Transverse colon (tissue), 4 donors: ENCODE measurements at regions not wholly inside any gene's neighbourhood (a gene's known extent, or its start where the extent isn't known, plus 50 kb on each side); places are given as distances from the start of the nearest gene placed in this dataset.

Experiments used
- EP300 ChIP-seq: sonication (generic); formaldehyde crosslinking; IDR thresholded peaks from one replicate; pipeline ENCODE4 v1.6.1; 2017; ENCODE audit warnings: antibody characterized with exemption, low read depth
- POLR2A ChIP-seq: fragments of 450-650 bp; IDR thresholded peaks from one replicate; pipeline ENCODE4 v1.6.1; 2016; ENCODE audit warnings: antibody characterized with exemption, mild to moderate bottlenecking, moderate library complexity
- POLR2AphosphoS5 ChIP-seq, 3 donors: sonication (generic); formaldehyde crosslinking; IDR thresholded peaks; one replicate each; pipeline ENCODE4 v1.6.1; 2016; ENCODE audit warnings: antibody characterized with exemption in 3 of 3
- TF ChIP-seq, protein P1 (sequence below), 5 experiments: fragments of 200-600 bp in 3 of 5; fragments of 450-650 bp in 2 of 5; sonication (generic) in 3 of 5; IDR thresholded peaks; 1 replicate in 2 of 5; 2 replicates in 3 of 5; pipeline ENCODE4 v1.5.1; 2016 to 2017; ENCODE audit warnings: antibody characterized with exemption in 5 of 5, inconsistent platforms in 3 of 5, mild to moderate bottlenecking in 2 of 5, moderate library complexity in 1 of 5

- TF ChIP-seq EP300 (no peak), POLR2AphosphoS5 (IDR thresholded peaks at IDR 0.05) (no peak), POLR2A (no peak)
- TF ChIP-seq, protein P1, sequence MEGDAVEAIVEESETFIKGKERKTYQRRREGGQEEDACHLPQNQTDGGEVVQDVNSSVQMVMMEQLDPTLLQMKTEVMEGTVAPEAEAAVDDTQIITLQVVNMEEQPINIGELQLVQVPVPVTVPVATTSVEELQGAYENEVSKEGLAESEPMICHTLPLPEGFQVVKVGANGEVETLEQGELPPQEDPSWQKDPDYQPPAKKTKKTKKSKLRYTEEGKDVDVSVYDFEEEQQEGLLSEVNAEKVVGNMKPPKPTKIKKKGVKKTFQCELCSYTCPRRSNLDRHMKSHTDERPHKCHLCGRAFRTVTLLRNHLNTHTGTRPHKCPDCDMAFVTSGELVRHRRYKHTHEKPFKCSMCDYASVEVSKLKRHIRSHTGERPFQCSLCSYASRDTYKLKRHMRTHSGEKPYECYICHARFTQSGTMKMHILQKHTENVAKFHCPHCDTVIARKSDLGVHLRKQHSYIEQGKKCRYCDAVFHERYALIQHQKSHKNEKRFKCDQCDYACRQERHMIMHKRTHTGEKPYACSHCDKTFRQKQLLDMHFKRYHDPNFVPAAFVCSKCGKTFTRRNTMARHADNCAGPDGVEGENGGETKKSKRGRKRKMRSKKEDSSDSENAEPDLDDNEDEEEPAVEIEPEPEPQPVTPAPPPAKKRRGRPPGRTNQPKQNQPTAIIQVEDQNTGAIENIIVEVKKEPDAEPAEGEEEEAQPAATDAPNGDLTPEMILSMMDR (IDR thresholded peaks at IDR 0.05) = no peak
These were observed 1212.9 kb downstream of the TYW1 start for GRCh38 chr7:68209486-68209885.
